ENCODE measurements at regions not wholly inside any gene's neighbourhood (a gene's known extent, or its start where the extent isn't known, plus 50 kb on each side); places are given as distances from the start of the nearest gene placed in this dataset.

DNA sequence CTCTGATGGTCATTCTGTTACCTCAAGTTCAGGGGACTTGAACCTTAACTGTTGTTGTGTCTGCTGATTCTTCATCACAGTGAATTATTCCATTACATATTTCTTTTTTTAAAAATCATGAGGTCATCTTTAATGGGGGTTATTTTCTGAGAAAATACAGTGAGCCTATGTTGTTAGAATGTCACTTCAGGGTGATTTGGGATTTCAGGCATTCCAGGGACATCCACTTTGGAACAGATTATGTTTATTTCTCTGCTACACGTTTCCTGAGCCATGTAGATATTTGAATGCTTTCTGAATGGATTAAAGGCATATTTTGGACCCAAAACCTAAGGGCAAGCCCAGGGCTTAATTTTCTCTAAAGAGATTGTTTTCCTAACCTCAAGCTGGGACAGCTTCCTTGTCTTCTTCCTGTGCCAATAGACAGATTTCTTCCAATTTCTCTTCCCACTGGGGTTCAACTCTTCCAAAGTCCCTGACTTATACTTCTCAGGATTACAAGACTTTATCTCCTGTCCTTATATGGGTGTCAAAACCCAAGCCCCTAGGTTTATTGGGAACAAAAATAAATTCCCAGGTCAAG, 271.7 kb downstream of the ARHGAP12 start:
- TF ChIP-seq, protein P1, sequence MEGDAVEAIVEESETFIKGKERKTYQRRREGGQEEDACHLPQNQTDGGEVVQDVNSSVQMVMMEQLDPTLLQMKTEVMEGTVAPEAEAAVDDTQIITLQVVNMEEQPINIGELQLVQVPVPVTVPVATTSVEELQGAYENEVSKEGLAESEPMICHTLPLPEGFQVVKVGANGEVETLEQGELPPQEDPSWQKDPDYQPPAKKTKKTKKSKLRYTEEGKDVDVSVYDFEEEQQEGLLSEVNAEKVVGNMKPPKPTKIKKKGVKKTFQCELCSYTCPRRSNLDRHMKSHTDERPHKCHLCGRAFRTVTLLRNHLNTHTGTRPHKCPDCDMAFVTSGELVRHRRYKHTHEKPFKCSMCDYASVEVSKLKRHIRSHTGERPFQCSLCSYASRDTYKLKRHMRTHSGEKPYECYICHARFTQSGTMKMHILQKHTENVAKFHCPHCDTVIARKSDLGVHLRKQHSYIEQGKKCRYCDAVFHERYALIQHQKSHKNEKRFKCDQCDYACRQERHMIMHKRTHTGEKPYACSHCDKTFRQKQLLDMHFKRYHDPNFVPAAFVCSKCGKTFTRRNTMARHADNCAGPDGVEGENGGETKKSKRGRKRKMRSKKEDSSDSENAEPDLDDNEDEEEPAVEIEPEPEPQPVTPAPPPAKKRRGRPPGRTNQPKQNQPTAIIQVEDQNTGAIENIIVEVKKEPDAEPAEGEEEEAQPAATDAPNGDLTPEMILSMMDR (IDR thresholded peaks at IDR 0.05), result no peak
- TF ChIP-seq POLR2A (IDR thresholded peaks at IDR 0.05) (no peak), EP300 (IDR thresholded peaks at IDR 0.05) (no peak)
